B cell (primary cell): ENCODE measurements at regions not wholly inside any gene's neighbourhood (a gene's known extent, or its start where the extent isn't known, plus 50 kb on each side); places are given as distances from the start of the nearest gene placed in this dataset.
"Not testable (repeated sequence)": the region's sequence is repeated elsewhere in the genome, so short reads cannot be mapped to it uniquely, and the experiment has no call there.

Experiments used
- ATAC-seq: fragments of 200-7000 bp; cut with Tn5 transposase; one replicate; pipeline ENCODE4 v1.10.0; 2021; ENCODE audit warnings: low read depth, mild to moderate bottlenecking, moderate number of reproducible peaks, moderate library complexity
- CTCF ChIA-PET: fragments of 350-600 bp; sonication (Branson Sonifier 250); formaldehyde crosslinking; loops from one replicate; lab custom pipeline; 2021; ENCODE audit warnings: antibody characterized with exemption, inconsistent platforms; lab: Charles Lee
- POLR2A ChIA-PET: fragments of 350-600 bp; sonication (Branson Sonifier 250); formaldehyde crosslinking; loops from one replicate; lab custom pipeline; 2021; ENCODE audit warnings: antibody characterized with exemption; lab: Charles Lee
- DNase-seq: peaks from one replicate; pipeline ENCODE4 v3.0.0; 2013
- H2AFZ ChIP-seq: 2 replicates; pipeline ENCODE4 v1.6.1; 2012; ENCODE audit warnings: mild to moderate bottlenecking, low read depth, low read length; ENCODE audit not compliant: insufficient read depth, poor library complexity, severe bottlenecking
- H3K27ac ChIP-seq, 2 donors: 1 replicate in 1 of 2; 2 replicates in 1 of 2; pipeline ENCODE4 v1.5.1; 2012 to 2013; ENCODE audit warnings: low read length in 2 of 2, mild to moderate bottlenecking in 2 of 2, moderate library complexity in 1 of 2
- H3K27me3 ChIP-seq, 4 experiments: fragments of 200-600 bp in 1 of 4; sonication (generic) in 1 of 4; replicated peaks in 1 of 4; 1 replicate in 2 of 4; 2 replicates in 2 of 4; pipeline versions ENCODE4 v1.6.1 to v1.7.0; 2013 to 2016; ENCODE audit warnings: low read length in 3 of 4, mild to moderate bottlenecking in 2 of 4, mixed read lengths in 1 of 4, moderate library complexity in 1 of 4; ENCODE audit not compliant: insufficient read depth in 4 of 4, control insufficient read depth in 3 of 4; ENCODE audit errors: control extremely low read depth in 1 of 4
- H3K36me3 ChIP-seq, 2 experiments: replicated peaks in 1 of 2; 1 replicate in 1 of 2; 2 replicates in 1 of 2; pipeline versions ENCODE4 v1.6.1 to v1.7.1; 2013; ENCODE audit warnings: low read length in 1 of 2; ENCODE audit not compliant: insufficient read depth in 2 of 2, control insufficient read depth in 1 of 2; ENCODE audit errors: control extremely low read depth in 1 of 2, extremely low read depth in 1 of 2
- H3K4me1 ChIP-seq, 2 donors: fragments of 200-600 bp in 1 of 2; sonication (generic) in 1 of 2; 1 replicate in 1 of 2; 2 replicates in 1 of 2; pipeline versions ENCODE4 v1.5.1 to v1.6.1; 2013 to 2017; ENCODE audit warnings: low read length in 2 of 2; ENCODE audit not compliant: control insufficient read depth in 2 of 2, insufficient read depth in 2 of 2
- H3K4me2 ChIP-seq: replicated peaks from 2 replicates; pipeline ENCODE3; 2012; ENCODE audit warnings: mild to moderate bottlenecking, low read depth, low read length; ENCODE audit not compliant: poor library complexity, severe bottlenecking
- H3K4me3 ChIP-seq, 5 experiments: fragments of 200-600 bp in 1 of 5; sonication (generic) in 1 of 5; 1 replicate in 3 of 5; 2 replicates in 2 of 5; pipeline versions ENCODE4 v1.5.1 to v1.7.0; 2011 to 2016; ENCODE audit warnings: low read length in 4 of 5, mild to moderate bottlenecking in 4 of 5, low read depth in 2 of 5, control low read depth in 1 of 5, moderate library complexity in 1 of 5; ENCODE audit not compliant: insufficient read depth in 1 of 5; ENCODE audit errors: control extremely low read depth in 1 of 5, extremely low read depth in 1 of 5
- H3K79me2 ChIP-seq: fragments of 200-600 bp; sonication (generic); one replicate; pipeline ENCODE4 v1.6.0; 2016; ENCODE audit warnings: low read length; ENCODE audit not compliant: control insufficient read depth, insufficient read depth
- H3K9ac ChIP-seq: fragments of 200-600 bp; sonication (generic); 2 replicates; pipeline ENCODE4 v1.6.1; 2017; ENCODE audit warnings: mild to moderate bottlenecking, low read length, moderate library complexity
- H3K9me3 ChIP-seq, 3 donors: one replicate each; pipeline versions ENCODE4 v1.6.1 to v1.7.1; 2013; ENCODE audit warnings: low read length in 2 of 3; ENCODE audit not compliant: control insufficient read depth in 2 of 3, insufficient read depth in 1 of 3; ENCODE audit errors: control extremely low read depth in 1 of 3
- H4K20me1 ChIP-seq: 2 replicates; pipeline ENCODE4 v1.6.0; 2012; ENCODE audit warnings: mild to moderate bottlenecking, low read length; ENCODE audit not compliant: insufficient read depth, control insufficient read depth, poor library complexity, severe bottlenecking
- H3K27ac Mint-ChIP-seq: one replicate; pipeline ENCODE4 v1.8.0; 2021; ENCODE audit warnings: mixed read lengths
- H3K27me3 Mint-ChIP-seq: one replicate; pipeline ENCODE4 v1.8.0; 2021; ENCODE audit warnings: mixed read lengths
- H3K4me1 Mint-ChIP-seq: one replicate; pipeline ENCODE4 v1.8.0; 2021; ENCODE audit warnings: mixed read lengths
- H3K4me3 Mint-ChIP-seq: one replicate; pipeline ENCODE4 v1.8.0; 2021; ENCODE audit warnings: mixed read lengths
- H3K9me3 Mint-ChIP-seq: one replicate; pipeline ENCODE4 v1.8.0; 2022; ENCODE audit warnings: mixed read lengths; ENCODE audit not compliant: insufficient read depth
- CTCF ChIP-seq: fragments of 200-600 bp; IDR thresholded peaks from one replicate; pipeline ENCODE4 v1.8.0; 2022; ENCODE audit warnings: antibody characterized with exemption, mild to moderate bottlenecking
- EZH2 ChIP-seq: IDR thresholded peaks from 2 replicates; pipeline ENCODE4 v1.6.1; 2012; ENCODE audit warnings: borderline replicate concordance, low read depth, mild to moderate bottlenecking, moderate library complexity, low read length; ENCODE audit not compliant: insufficient read depth, poor library complexity, severe bottlenecking
- WGBS: methylation state at CpG from one replicate; pipeline ENCODE4 v1.1.5; 2013; ENCODE audit warnings: missing lambda C conversion rate; ENCODE audit not compliant: insufficient coverage; 5-methylcytosine and 5-hydroxymethylcytosine counted together
- intact Hi-C: fragments of 100-400 bp; cut with micrococcal nuclease; formaldehyde crosslinking; loops from one replicate; pipeline ENCODE4 v1.10.0; 2022

GRCh38 chr2:37771600-37772088 is 100.2 kb upstream of the CDC42EP3 start:
- Histone ChIP-seq H3K4me1 (no peaks in the 10 kb centered on the region), H3K27me3 (no peaks in the 10 kb centered on the region), H3K4me3 (no peak overlapping the region), H3K4me2 (no peak overlapping the region), H3K36me3 (no peaks in the 10 kb centered on the region), H3K9me3 (peaks cover 0 to 4% (median 0%) of the 10 kb centered on the region in 3 donors), H3K79me2 (no peaks in the 10 kb centered on the region), H2AFZ (no peak overlapping the region), H4K20me1 (no peaks in the 10 kb centered on the region), H3K9ac (no peak overlapping the region), H3K27ac (no peak overlapping the region)
- no peak for DNase-seq
- H3K27me3 Mint-ChIP-seq = peaks cover 8% of the 10 kb centered on the region
- ChIA-PET POLR2A (no interaction called here), CTCF (no interaction called here)
- TF ChIP-seq EZH2 (no peak), CTCF (no peak)
- no peaks in the 10 kb centered on the region for H3K4me1 Mint-ChIP-seq
- H3K27ac Mint-ChIP-seq = no peak overlapping the region
- H3K4me3 Mint-ChIP-seq = no peak overlapping the region
- 78% methylated on average over 2 of the region's 3 CpGs for WGBS
- peaks cover 3% of the 10 kb centered on the region for H3K9me3 Mint-ChIP-seq
- intact Hi-C loops = no loop called here
- no peak for ATAC-seq

GRCh38 chr2:37773371-37774130 is 102.1 kb upstream of the CDC42EP3 start:
- POLR2A ChIA-PET = no interaction called here
- DNase-seq = no peak
- Mint-ChIP-seq H3K27me3 (peaks cover 15% of the 10 kb centered on the region), H3K4me3 (no peak overlapping the region), H3K27ac (no peak overlapping the region), H3K9me3 (peaks cover 3% of the 10 kb centered on the region), H3K4me1 (no peaks in the 10 kb centered on the region)
- no peak for ATAC-seq
- 82% methylated on average over 7 of the region's 8 CpGs for WGBS
- Histone ChIP-seq H3K27me3 (no peaks in the 10 kb centered on the region), H4K20me1 (no peaks in the 10 kb centered on the region), H3K36me3 (no peaks in the 10 kb centered on the region), H3K79me2 (no peaks in the 10 kb centered on the region), H3K27ac (no peak overlapping the region), H3K9me3 (peaks cover 0 to 4% (median 0%) of the 10 kb centered on the region in 3 donors), H3K4me3 (no peak overlapping the region), H3K4me2 (no peak overlapping the region), H3K4me1 (no peaks in the 10 kb centered on the region), H3K9ac (no peak overlapping the region), H2AFZ (no peak overlapping the region)
- CTCF ChIA-PET = interaction anchor here (0.9 kb wide), 1 partner anchor 16 kb away, joined by 3 read pairs; no protein-coding TSS in a partner anchor
- TF ChIP-seq CTCF = no peak
- TF ChIP-seq EZH2 = no peak
- intact Hi-C loops = no loop called here

GRCh38 chr2:37774171-37774944 is 102.9 kb upstream of the CDC42EP3 start:
- H2AFZ ChIP-seq, H3K4me3 Mint-ChIP-seq, H3K79me2 ChIP-seq, H3K4me1 ChIP-seq, DNase-seq, H3K9me3 ChIP-seq, ATAC-seq, H3K9ac ChIP-seq, H3K27me3 ChIP-seq, H3K27ac ChIP-seq, H3K9me3 Mint-ChIP-seq, H3K4me3 ChIP-seq, H3K4me2 ChIP-seq, POLR2A ChIA-PET, H3K27ac Mint-ChIP-seq, H3K4me1 Mint-ChIP-seq, H4K20me1 ChIP-seq, H3K36me3 ChIP-seq, intact Hi-C loops: not testable (repeated sequence)
- no CpG with 5 or more reads among the region's 6 CpGs for WGBS
- H3K27me3 Mint-ChIP-seq = peaks cover 15% of the 10 kb centered on the region
- CTCF ChIA-PET = interaction anchor here (0.9 kb wide), 1 partner anchor 16 kb away, joined by 3 read pairs; no protein-coding TSS in a partner anchor
